Loucy (cell line): ENCODE measurements at regions not wholly inside any gene's neighbourhood (a gene's known extent, or its start where the extent isn't known, plus 50 kb on each side); places are given as distances from the start of the nearest gene placed in this dataset.
"Not testable (repeated sequence)": the region's sequence is repeated elsewhere in the genome, so short reads cannot be mapped to it uniquely, and the experiment has no call there.

Experiments
- H2AFZ ChIP-seq: fragments of 200-600 bp; sonication (generic); 2 replicates; pipeline ENCODE4 v1.6.0; 2016; ENCODE audit warnings: antibody characterized with exemption, mild to moderate bottlenecking, low read length, moderate library complexity
- H3F3A ChIP-seq: fragments of 200-600 bp; 2 replicates; pipeline ENCODE4 v1.6.0; 2016; ENCODE audit warnings: antibody characterized with exemption, low read depth, mild to moderate bottlenecking
- H3K27me3 ChIP-seq: fragments of 200-600 bp; sonication (generic); 2 replicates; pipeline ENCODE4 v1.6.1; 2014; ENCODE audit warnings: low read length, mild to moderate bottlenecking; ENCODE audit not compliant: insufficient read depth, poor library complexity, severe bottlenecking
- H3K36me3 ChIP-seq: fragments of 200-600 bp; sonication (generic); 2 replicates; pipeline ENCODE4 v1.6.1; 2016; ENCODE audit warnings: low read length; ENCODE audit not compliant: insufficient read depth
- H3K4me1 ChIP-seq: fragments of 200-600 bp; sonication (generic); 2 replicates; pipeline ENCODE4 v1.5.1; 2014; ENCODE audit warnings: low read length, mild to moderate bottlenecking; ENCODE audit not compliant: insufficient read depth, poor library complexity, severe bottlenecking
- H3K4me2 ChIP-seq: fragments of 200-600 bp; sonication (generic); 2 replicates; pipeline ENCODE4 v1.6.0; 2014; ENCODE audit warnings: antibody characterized with exemption, low read length, low read depth, mild to moderate bottlenecking; ENCODE audit not compliant: poor library complexity, severe bottlenecking
- H3K4me3 ChIP-seq: fragments of 200-600 bp; sonication (generic); 2 replicates; pipeline ENCODE4 v1.5.1; 2014; ENCODE audit warnings: low read length, mild to moderate bottlenecking, mixed read lengths; ENCODE audit not compliant: poor library complexity, severe bottlenecking
- H3K79me2 ChIP-seq: fragments of 200-600 bp; sonication (generic); 2 replicates; pipeline ENCODE4 v1.6.1; 2014; ENCODE audit warnings: low read length; ENCODE audit not compliant: insufficient read depth
- H3K9ac ChIP-seq: fragments of 200-600 bp; sonication (generic); 2 replicates; pipeline ENCODE4 v1.6.0; 2014; ENCODE audit warnings: mild to moderate bottlenecking, low read depth, low read length, moderate library complexity; ENCODE audit not compliant: poor library complexity, severe bottlenecking
- H3K9me2 ChIP-seq: fragments of 200-600 bp; sonication (generic); replicated peaks from 2 replicates; pipeline ENCODE4 v1.6.1; 2016; ENCODE audit warnings: low read depth, low read length, mixed read lengths
- H3K9me3 ChIP-seq: fragments of 200-600 bp; sonication (generic); 2 replicates; pipeline ENCODE4 v1.6.1; 2014; ENCODE audit warnings: mild to moderate bottlenecking, antibody characterized with exemption, low read length, low read depth; ENCODE audit not compliant: insufficient read depth
- H4K20me1 ChIP-seq: fragments of 200-600 bp; sonication (generic); 2 replicates; pipeline ENCODE4 v1.6.0; 2014; ENCODE audit warnings: antibody characterized with exemption, low read length, mild to moderate bottlenecking; ENCODE audit not compliant: insufficient read depth, poor library complexity, severe bottlenecking
- EZH2phosphoT487 ChIP-seq: fragments of 200-600 bp; IDR thresholded peaks from 2 replicates; pipeline ENCODE4 v1.6.1; 2018; ENCODE audit warnings: antibody characterized with exemption, mild to moderate bottlenecking, moderate library complexity, borderline replicate concordance
- TF ChIP-seq, protein P1 (sequence below): fragments of 200-600 bp; sonication (generic); conservative IDR thresholded peaks from 2 replicates; pipeline ENCODE4 v1.5.1; 2014; ENCODE audit warnings: mild to moderate bottlenecking, antibody characterized with exemption, low read length

DNA sequence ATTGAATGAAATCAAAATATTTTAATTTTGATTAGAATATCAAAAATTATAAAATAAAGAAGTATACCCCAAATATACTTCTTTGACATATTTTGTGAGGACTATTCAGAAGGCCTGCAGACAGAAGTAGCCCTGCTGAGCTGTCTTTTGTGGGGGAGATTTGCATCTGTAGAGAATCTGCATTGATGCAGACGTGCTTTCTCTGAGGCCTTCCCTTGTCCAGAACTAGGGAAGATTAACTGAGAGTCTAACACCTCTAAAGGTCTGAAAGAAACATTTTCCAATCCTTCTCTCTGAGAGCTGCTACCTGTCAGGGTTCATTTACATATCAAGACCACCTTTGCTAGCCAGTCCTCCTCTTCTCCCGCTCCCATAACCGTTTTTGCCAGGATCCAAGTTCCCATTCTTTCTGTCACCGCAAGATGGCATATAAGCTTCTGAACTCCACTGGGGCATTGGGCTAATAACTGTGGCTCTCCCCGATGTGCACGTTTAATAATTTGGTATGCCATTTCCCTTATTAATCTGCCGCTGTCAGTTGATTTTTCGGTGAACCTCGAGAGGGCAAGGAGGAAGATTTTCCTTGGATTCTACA is 510.4 kb upstream of the CNTNAP5 start:
- no peak overlapping the region for H3K9ac ChIP-seq
- no peaks in the 10 kb centered on the region for H3K36me3 ChIP-seq
- H3K9me3 ChIP-seq = no peaks in the 10 kb centered on the region
- H3K4me2 ChIP-seq = no peak overlapping the region
- no peaks in the 10 kb centered on the region for H3K9me2 ChIP-seq
- no peak overlapping the region for H2AFZ ChIP-seq
- TF ChIP-seq, protein P1, sequence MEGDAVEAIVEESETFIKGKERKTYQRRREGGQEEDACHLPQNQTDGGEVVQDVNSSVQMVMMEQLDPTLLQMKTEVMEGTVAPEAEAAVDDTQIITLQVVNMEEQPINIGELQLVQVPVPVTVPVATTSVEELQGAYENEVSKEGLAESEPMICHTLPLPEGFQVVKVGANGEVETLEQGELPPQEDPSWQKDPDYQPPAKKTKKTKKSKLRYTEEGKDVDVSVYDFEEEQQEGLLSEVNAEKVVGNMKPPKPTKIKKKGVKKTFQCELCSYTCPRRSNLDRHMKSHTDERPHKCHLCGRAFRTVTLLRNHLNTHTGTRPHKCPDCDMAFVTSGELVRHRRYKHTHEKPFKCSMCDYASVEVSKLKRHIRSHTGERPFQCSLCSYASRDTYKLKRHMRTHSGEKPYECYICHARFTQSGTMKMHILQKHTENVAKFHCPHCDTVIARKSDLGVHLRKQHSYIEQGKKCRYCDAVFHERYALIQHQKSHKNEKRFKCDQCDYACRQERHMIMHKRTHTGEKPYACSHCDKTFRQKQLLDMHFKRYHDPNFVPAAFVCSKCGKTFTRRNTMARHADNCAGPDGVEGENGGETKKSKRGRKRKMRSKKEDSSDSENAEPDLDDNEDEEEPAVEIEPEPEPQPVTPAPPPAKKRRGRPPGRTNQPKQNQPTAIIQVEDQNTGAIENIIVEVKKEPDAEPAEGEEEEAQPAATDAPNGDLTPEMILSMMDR = no peak
- no peak for TF ChIP-seq EZH2phosphoT487
- H3K4me1 ChIP-seq = no peaks in the 10 kb centered on the region
- H3K4me3 ChIP-seq = no peak overlapping the region
- H3F3A ChIP-seq = no peaks in the 10 kb centered on the region
- no peaks in the 10 kb centered on the region for H4K20me1 ChIP-seq
- no peaks in the 10 kb centered on the region for H3K79me2 ChIP-seq
- H3K27me3 ChIP-seq = no peaks in the 10 kb centered on the region

DNA sequence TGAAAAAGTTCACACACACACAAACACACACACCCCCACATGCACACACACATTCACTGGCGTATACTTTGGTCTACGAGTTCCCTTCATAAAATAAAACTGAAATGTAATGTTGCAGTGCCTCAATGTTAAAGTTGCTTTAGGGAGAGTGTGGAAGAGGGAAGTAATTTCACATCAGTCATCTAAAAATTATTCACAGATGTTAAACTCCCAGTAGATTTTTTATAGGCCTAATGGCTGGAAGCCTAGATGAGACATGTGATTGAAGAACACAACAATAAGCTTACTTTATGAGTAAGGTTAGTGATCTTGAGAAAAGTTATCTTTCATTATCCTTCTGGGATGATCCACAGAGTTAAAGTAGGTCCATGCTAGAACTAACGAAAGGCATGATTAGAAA is 506.7 kb upstream of the CNTNAP5 start:
- no peak for TF ChIP-seq EZH2phosphoT487
- TF ChIP-seq, protein P1 = no peak
- Histone ChIP-seq H3K27me3 (no peaks in the 10 kb centered on the region), H3K9ac (no peak overlapping the region), H3K9me2 (no peaks in the 10 kb centered on the region), H3K4me2 (no peak overlapping the region), H3K4me1 (no peaks in the 10 kb centered on the region), H2AFZ (no peak overlapping the region), H4K20me1 (no peaks in the 10 kb centered on the region), H3K4me3 (no peak overlapping the region), H3K9me3 (no peaks in the 10 kb centered on the region), H3K36me3 (no peaks in the 10 kb centered on the region), H3F3A (no peaks in the 10 kb centered on the region), H3K79me2 (no peaks in the 10 kb centered on the region)

DNA sequence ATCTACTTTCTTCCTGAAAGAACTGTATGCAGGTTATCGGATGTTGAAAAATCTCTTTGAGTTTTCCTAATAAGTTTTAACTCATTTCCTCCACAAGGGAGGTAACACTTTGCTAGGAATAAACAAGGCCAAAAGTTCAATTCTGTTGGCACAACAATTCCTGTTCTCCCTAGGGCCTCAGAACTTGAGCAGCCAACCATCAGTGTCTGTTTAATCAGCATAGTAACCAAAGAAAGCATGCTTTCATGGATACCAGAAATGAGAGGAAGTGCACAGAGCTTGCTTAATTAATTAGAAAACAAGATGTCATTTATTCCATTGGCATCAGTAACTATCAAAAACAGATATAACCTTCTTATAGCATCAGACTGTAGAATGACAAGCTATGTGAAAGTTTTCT is 503.2 kb upstream of the CNTNAP5 start:
- no peak overlapping the region for H3K4me2 ChIP-seq
- H3K9me3 ChIP-seq = peaks cover 3% of the 10 kb centered on the region; the same call in 1 of the 2 replicates
- no peaks in the 10 kb centered on the region for H3F3A ChIP-seq
- no peak overlapping the region for H3K4me3 ChIP-seq
- H3K79me2 ChIP-seq = no peaks in the 10 kb centered on the region
- H3K9me2 ChIP-seq = no peaks in the 10 kb centered on the region
- no peaks in the 10 kb centered on the region for H3K27me3 ChIP-seq
- H3K4me1 ChIP-seq = no peaks in the 10 kb centered on the region
- H2AFZ ChIP-seq = no peak overlapping the region
- no peak overlapping the region for H3K9ac ChIP-seq
- H4K20me1 ChIP-seq = no peaks in the 10 kb centered on the region
- H3K36me3 ChIP-seq = no peaks in the 10 kb centered on the region
- TF ChIP-seq EZH2phosphoT487 = no peak
- TF ChIP-seq, protein P1 = no peak

DNA sequence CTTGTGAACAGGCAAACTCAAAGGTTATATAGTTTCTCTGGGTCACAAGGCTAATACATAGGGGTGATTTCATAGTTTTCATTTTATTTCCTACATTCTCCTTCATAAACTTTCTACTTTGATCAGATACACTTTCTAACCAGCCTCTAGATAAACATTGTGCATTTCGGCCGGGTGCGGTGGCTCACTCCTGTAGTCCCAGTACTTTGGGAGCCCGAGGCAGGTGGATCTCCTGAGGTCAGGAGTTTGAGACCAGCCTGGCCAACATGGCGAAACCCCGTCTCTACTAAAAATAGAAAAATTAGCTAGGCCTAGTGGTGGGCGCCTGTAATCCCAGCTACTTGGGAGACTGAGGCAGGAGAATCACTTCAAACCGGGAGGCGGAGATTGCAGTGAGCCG is 502.6 kb upstream of the CNTNAP5 start:
- not testable (repeated sequence) for H3K36me3 ChIP-seq, H4K20me1 ChIP-seq, H3K9me3 ChIP-seq, H3K9me2 ChIP-seq, H3K79me2 ChIP-seq, H3K9ac ChIP-seq, H2AFZ ChIP-seq, H3K4me1 ChIP-seq, H3K4me3 ChIP-seq, H3K4me2 ChIP-seq, H3F3A ChIP-seq, H3K27me3 ChIP-seq
